ENCODE measurements at regions not wholly inside any gene's neighbourhood (a gene's known extent, or its start where the extent isn't known, plus 50 kb on each side); places are given as distances from the start of the nearest gene placed in this dataset.

- Histone ChIP-seq H3K4me3 (ENCODE audit: control insufficient read depth in 1 of 2, extremely low read depth in 1 of 2, low read length in 1 of 2) (no peak overlapping the region), H3K4me1 (ENCODE audit: control insufficient read depth in 1 of 2, extremely low read depth in 1 of 2, insufficient read depth in 2 of 2, low read length in 2 of 2) (no peaks in the 10 kb centered on the region), H3K27me3 (replicated peaks in 1 of 2; ENCODE audit: control insufficient read depth in 2 of 2, extremely low read depth in 1 of 2, insufficient read depth in 2 of 2, low read length in 1 of 2) (no peaks in the 10 kb centered on the region), H3K27ac (ENCODE audit: low read length) (no peak overlapping the region), H3K9me3 (no peaks in the 10 kb centered on the region), H3K36me3 (ENCODE audit: control insufficient read depth in 2 of 2, extremely low read depth in 1 of 2, insufficient read depth in 1 of 2, low read length in 1 of 2) (no peaks in the 10 kb centered on the region)
- H3K27me3 Mint-ChIP-seq, result no peaks in the 10 kb centered on the region
- H3K27ac Mint-ChIP-seq, result no peak overlapping the region
- H3K4me1 Mint-ChIP-seq, result no peaks in the 10 kb centered on the region
- H3K36me3 Mint-ChIP-seq, result no peaks in the 10 kb centered on the region
- DNase-seq (no peak), ATAC-seq (replicated peaks in 1 of 4) (no peak)
- peaks cover 0 to 4% (median 0%) of the 10 kb centered on the region in 3 donors for H3K9me3 Mint-ChIP-seq
- no CpG with 5 or more reads among the region's 1 CpG for WGBS (ENCODE audit: insufficient coverage)
- H3K4me3 Mint-ChIP-seq, result no peak overlapping the region
- ChIA-PET POLR2A (no interaction called here), CTCF (no interaction called here)
These were observed 64.1 kb upstream of the MDGA2 start for GRCh38 chr14:47739541-47739940.

- no peaks in the 10 kb centered on the region for H3K27me3 ChIP-seq (replicated peaks in 1 of 2; ENCODE audit: control insufficient read depth in 2 of 2, extremely low read depth in 1 of 2, insufficient read depth in 2 of 2, low read length in 1 of 2)
- no peaks in the 10 kb centered on the region for H3K36me3 ChIP-seq (ENCODE audit: control insufficient read depth in 2 of 2, extremely low read depth in 1 of 2, insufficient read depth in 1 of 2, low read length in 1 of 2)
- peaks cover 3 to 11% (median 9%) of the 10 kb centered on the region in 3 donors for H3K9me3 Mint-ChIP-seq
- H3K9me3 ChIP-seq, result no peaks in the 10 kb centered on the region
- CTCF ChIA-PET, result no interaction called here
- no peak overlapping the region for H3K4me3 ChIP-seq (ENCODE audit: control insufficient read depth in 1 of 2, extremely low read depth in 1 of 2, low read length in 1 of 2)
- H3K4me3 Mint-ChIP-seq, result no peak overlapping the region
- WGBS (ENCODE audit: insufficient coverage), result 94% methylated on average over 2 of the region's 3 CpGs
- POLR2A ChIA-PET, result no interaction called here
- ATAC-seq (replicated peaks in 1 of 4) (no peak), DNase-seq (no peak)
- H3K27me3 Mint-ChIP-seq, result no peaks in the 10 kb centered on the region
- no peak overlapping the region for H3K27ac ChIP-seq (ENCODE audit: low read length)
- no peaks in the 10 kb centered on the region for H3K4me1 Mint-ChIP-seq
- H3K4me1 ChIP-seq (ENCODE audit: control insufficient read depth in 1 of 2, extremely low read depth in 1 of 2, insufficient read depth in 2 of 2, low read length in 2 of 2), result no peaks in the 10 kb centered on the region
- no peak overlapping the region for H3K27ac Mint-ChIP-seq
- H3K36me3 Mint-ChIP-seq, result no peaks in the 10 kb centered on the region
These were observed 54.9 kb upstream of the MDGA2 start for GRCh38 chr14:47730296-47730695.
